ENCODE measurements at regions not wholly inside any gene's neighbourhood (a gene's known extent, or its start where the extent isn't known, plus 50 kb on each side); places are given as distances from the start of the nearest gene placed in this dataset.

GRCh38 chr3:124200407-124200806 lies 208.5 kb upstream of the ROPN1 start:
- no peaks in the 10 kb centered on the region for H3K9me3 ChIP-seq (ENCODE audit: control insufficient read depth in 2 of 3, insufficient read depth in 1 of 3, low read length in 3 of 3)
- FAIRE-seq (no peak), DNase-seq (no peak)
- no peaks in the 10 kb centered on the region for H3K36me3 ChIP-seq (ENCODE audit: control insufficient read depth in 2 of 3, insufficient read depth in 3 of 3, low read length in 3 of 3)
- no peak for TF ChIP-seq CTCF (IDR thresholded peaks at IDR 0.05; ENCODE audit: borderline replicate concordance, extremely low read depth, insufficient read depth)
- H3K4me3 ChIP-seq (ENCODE audit: low read length in 3 of 3): no peak overlapping the region
- no peak overlapping the region for H3K27ac ChIP-seq (ENCODE audit: low read depth in 2 of 2, low read length in 2 of 2)
- no peaks in the 10 kb centered on the region for H3K27me3 ChIP-seq (ENCODE audit: control insufficient read depth, insufficient read depth, low read length)
- peaks cover 0 to 2% (median 0%) of the 10 kb centered on the region in 3 donors for H3K4me1 ChIP-seq (ENCODE audit: control insufficient read depth in 2 of 3, insufficient read depth in 2 of 3, low read depth in 1 of 3, low read length in 3 of 3)
- H3K9ac ChIP-seq (ENCODE audit: low read length in 3 of 3): no peak overlapping the region
- intact Hi-C loops (cut with DNase I): no loop called here

- FAIRE-seq (no peak), DNase-seq (no peak)
- Histone ChIP-seq H3K9me3 (ENCODE audit: control insufficient read depth in 2 of 3, insufficient read depth in 1 of 3, low read length in 3 of 3) (no peaks in the 10 kb centered on the region), H3K9ac (ENCODE audit: low read length in 3 of 3) (no peak overlapping the region), H3K4me1 (ENCODE audit: control insufficient read depth in 2 of 3, insufficient read depth in 2 of 3, low read depth in 1 of 3, low read length in 3 of 3) (peaks cover 0 to 2% (median 0%) of the 10 kb centered on the region in 3 donors), H3K27me3 (ENCODE audit: control insufficient read depth, insufficient read depth, low read length) (no peaks in the 10 kb centered on the region), H3K4me3 (ENCODE audit: low read length in 3 of 3) (no peak overlapping the region), H3K36me3 (ENCODE audit: control insufficient read depth in 2 of 3, insufficient read depth in 3 of 3, low read length in 3 of 3) (no peaks in the 10 kb centered on the region), H3K27ac (ENCODE audit: low read depth in 2 of 2, low read length in 2 of 2) (no peak overlapping the region)
- intact Hi-C loops (cut with DNase I): no loop called here
- no peak for TF ChIP-seq CTCF (IDR thresholded peaks at IDR 0.05; ENCODE audit: borderline replicate concordance, extremely low read depth, insufficient read depth)
Observed at GRCh38 chr3:124201226-124201625, 209.3 kb upstream of the ROPN1 start.

- Histone ChIP-seq H3K4me1 (ENCODE audit: control insufficient read depth in 2 of 3, insufficient read depth in 2 of 3, low read depth in 1 of 3, low read length in 3 of 3) (peaks cover 0 to 2% (median 0%) of the 10 kb centered on the region in 3 donors), H3K27ac (ENCODE audit: low read depth in 2 of 2, low read length in 2 of 2) (no peak overlapping the region), H3K4me3 (ENCODE audit: low read length in 3 of 3) (no peak overlapping the region), H3K36me3 (ENCODE audit: control insufficient read depth in 2 of 3, insufficient read depth in 3 of 3, low read length in 3 of 3) (no peaks in the 10 kb centered on the region), H3K9ac (ENCODE audit: low read length in 3 of 3) (no peak overlapping the region), H3K27me3 (ENCODE audit: control insufficient read depth, insufficient read depth, low read length) (no peaks in the 10 kb centered on the region), H3K9me3 (ENCODE audit: control insufficient read depth in 2 of 3, insufficient read depth in 1 of 3, low read length in 3 of 3) (no peaks in the 10 kb centered on the region)
- intact Hi-C loops (cut with DNase I): no loop called here
- peak in 2 of 5 donors; percentile 11 to 39 for DNase-seq
- no peak for TF ChIP-seq CTCF (IDR thresholded peaks at IDR 0.05; ENCODE audit: borderline replicate concordance, extremely low read depth, insufficient read depth)
- no peak for FAIRE-seq
Observed at GRCh38 chr3:124201786-124202185, 209.9 kb upstream of the ROPN1 start.

GRCh38 chr3:124202754-124203153 lies 210.8 kb upstream of the ROPN1 start:
- Histone ChIP-seq H3K27ac (ENCODE audit: low read depth in 2 of 2, low read length in 2 of 2) (no peak overlapping the region), H3K36me3 (ENCODE audit: control insufficient read depth in 2 of 3, insufficient read depth in 3 of 3, low read length in 3 of 3) (no peaks in the 10 kb centered on the region), H3K27me3 (ENCODE audit: control insufficient read depth, insufficient read depth, low read length) (no peaks in the 10 kb centered on the region), H3K9ac (ENCODE audit: low read length in 3 of 3) (no peak overlapping the region), H3K9me3 (ENCODE audit: control insufficient read depth in 2 of 3, insufficient read depth in 1 of 3, low read length in 3 of 3) (no peaks in the 10 kb centered on the region), H3K4me1 (ENCODE audit: control insufficient read depth in 2 of 3, insufficient read depth in 2 of 3, low read depth in 1 of 3, low read length in 3 of 3) (peaks cover 0 to 2% (median 0%) of the 10 kb centered on the region in 3 donors), H3K4me3 (ENCODE audit: low read length in 3 of 3) (no peak overlapping the region)
- no peak for FAIRE-seq
- intact Hi-C loops (cut with DNase I): no loop called here
- DNase-seq: peak in 4 of 5 donors; percentile 12 to 91 (median 36)
- TF ChIP-seq CTCF (IDR thresholded peaks at IDR 0.05; ENCODE audit: borderline replicate concordance, extremely low read depth, insufficient read depth): no peak
